ENCODE measurements at regions not wholly inside any gene's neighbourhood (a gene's known extent, or its start where the extent isn't known, plus 50 kb on each side); places are given as distances from the start of the nearest gene placed in this dataset.
A peak's percentile ranks its signal among the peaks of the same experiment; 100 is the strongest.

DNA sequence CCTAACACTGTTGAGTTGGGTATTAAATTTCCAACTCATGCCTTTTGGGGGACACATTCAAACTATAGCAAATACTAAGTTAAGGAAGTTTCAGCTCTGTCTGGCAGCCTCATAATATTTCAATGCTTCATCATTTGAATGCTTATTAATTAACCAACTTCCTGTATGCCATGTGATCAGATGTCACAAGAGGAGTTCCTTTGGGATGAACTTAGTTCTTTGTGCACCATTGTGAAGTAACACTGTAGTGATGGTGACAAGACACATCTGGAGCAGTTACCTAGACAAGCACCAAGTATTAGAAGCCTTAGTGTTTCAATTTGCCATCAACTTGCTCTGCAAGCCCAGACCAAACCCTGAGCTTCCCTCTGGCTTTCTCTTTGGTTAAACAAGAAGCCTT lies 90.7 kb upstream of the IL12B start:
- no peak for TF ChIP-seq EZH2 (IDR thresholded peaks at IDR 0.05; ENCODE audit: insufficient read depth, poor library complexity, severe bottlenecking)
- no peak for TF ChIP-seq EZH2phosphoT487 (IDR thresholded peaks at IDR 0.05; ENCODE audit: insufficient read depth, low read depth)
- H3F3A ChIP-seq (ENCODE audit: insufficient read depth), result no peaks in the 10 kb centered on the region
- no peak overlapping the region for H3K9ac ChIP-seq
- no peak for DNase-seq
- H3K9me2 ChIP-seq (ENCODE audit: insufficient read depth), result no peaks in the 10 kb centered on the region
- 0 out of 2 replicates have a peak, but pooled peaks cover 5% of the 10 kb centered on the region for H3K27me3 ChIP-seq (replicated peaks; ENCODE audit: insufficient read depth)
- no peak overlapping the region for H3K4me2 ChIP-seq (ENCODE audit: unreplicated experiment)
- H3K9me3 ChIP-seq (ENCODE audit: low read depth), result no peaks in the 10 kb centered on the region
- no peak overlapping the region for H3K4me3 ChIP-seq
- in situ Hi-C loops (cut with MboI), result no loop called here
- no peaks in the 10 kb centered on the region for H3K79me2 ChIP-seq (ENCODE audit: insufficient read depth)
- no peaks in the 10 kb centered on the region for H3K36me3 ChIP-seq (ENCODE audit: low read depth)
- no peaks in the 10 kb centered on the region for H3K4me1 ChIP-seq (ENCODE audit: insufficient read depth)
- H2AFZ ChIP-seq, result no peak overlapping the region
- H4K20me1 ChIP-seq (ENCODE audit: insufficient read depth), result no peaks in the 10 kb centered on the region
- H3K27ac ChIP-seq, result no peak overlapping the region

DNA sequence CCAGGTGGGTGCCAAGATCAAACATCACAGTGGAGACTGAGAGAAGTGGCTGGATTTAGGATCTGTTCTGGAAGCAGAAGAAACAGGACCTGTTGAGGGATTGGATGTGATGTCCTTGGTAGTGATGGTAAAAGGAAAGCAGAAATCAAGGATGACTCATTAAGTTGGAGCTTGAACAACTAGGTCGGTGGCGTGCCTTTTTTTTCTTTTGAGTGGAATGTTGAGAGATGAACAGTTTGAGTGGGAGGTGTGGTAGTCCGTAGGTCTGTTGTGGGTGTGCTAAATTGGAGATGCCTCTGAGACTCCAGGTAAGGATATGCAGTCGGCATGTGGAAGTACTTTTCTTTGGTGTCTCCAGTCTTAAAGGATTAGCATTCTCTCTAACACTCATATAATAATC lies 92.1 kb upstream of the IL12B start:
- no peak for TF ChIP-seq EZH2phosphoT487 (IDR thresholded peaks at IDR 0.05; ENCODE audit: insufficient read depth, low read depth)
- TF ChIP-seq EZH2 (IDR thresholded peaks at IDR 0.05; ENCODE audit: insufficient read depth, poor library complexity, severe bottlenecking), result no peak
- H3F3A ChIP-seq (ENCODE audit: insufficient read depth), result no peaks in the 10 kb centered on the region
- DNase-seq, result peak; percentile 48
- no peak overlapping the region for H3K4me3 ChIP-seq
- in situ Hi-C loops (cut with MboI), result no loop called here
- no peaks in the 10 kb centered on the region for H3K36me3 ChIP-seq (ENCODE audit: low read depth)
- H3K9ac ChIP-seq, result no peak overlapping the region
- no peak overlapping the region for H3K4me2 ChIP-seq (ENCODE audit: unreplicated experiment)
- no peak overlapping the region for H2AFZ ChIP-seq
- peaks cover 11% of the 10 kb centered on the region for H3K27me3 ChIP-seq (replicated peaks; ENCODE audit: insufficient read depth)
- no peaks in the 10 kb centered on the region for H3K9me2 ChIP-seq (ENCODE audit: insufficient read depth)
- no peaks in the 10 kb centered on the region for H4K20me1 ChIP-seq (ENCODE audit: insufficient read depth)
- WGBS, 2 experiments (ENCODE audit: low coverage in 1 of 2, low lambda C conversion rate in 2 of 2, missing lambda C conversion rate in 2 of 2), result 29 to 36% methylated on average over 4 of the region's 4 CpGs
- no peaks in the 10 kb centered on the region for H3K9me3 ChIP-seq (ENCODE audit: low read depth)
- H3K27ac ChIP-seq, result no peak overlapping the region
- H3K4me1 ChIP-seq (ENCODE audit: insufficient read depth), result no peaks in the 10 kb centered on the region
- H3K79me2 ChIP-seq (ENCODE audit: insufficient read depth), result no peaks in the 10 kb centered on the region

DNA sequence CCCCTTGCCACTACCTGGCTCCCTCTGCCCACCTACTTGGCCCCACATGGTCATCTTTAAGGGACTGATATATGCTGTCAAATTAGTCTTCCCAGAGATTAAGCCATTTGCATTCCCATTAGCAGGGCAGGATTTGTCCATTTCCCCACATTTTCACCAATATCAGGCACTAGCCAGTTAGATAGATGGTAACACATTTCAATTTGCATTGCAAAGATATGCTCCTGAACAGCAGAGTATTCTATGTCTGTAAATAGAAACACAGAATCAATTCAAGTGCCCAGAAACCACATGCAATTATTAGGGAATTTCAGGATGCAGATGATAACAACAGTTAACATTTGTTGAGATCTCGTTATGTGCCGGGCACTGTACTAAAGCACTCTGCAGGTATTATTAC lies 92.6 kb upstream of the IL12B start:
- TF ChIP-seq EZH2 (IDR thresholded peaks at IDR 0.05; ENCODE audit: insufficient read depth, poor library complexity, severe bottlenecking), result no peak
- no peak for TF ChIP-seq EZH2phosphoT487 (IDR thresholded peaks at IDR 0.05; ENCODE audit: insufficient read depth, low read depth)
- Histone ChIP-seq H4K20me1 (ENCODE audit: insufficient read depth) (no peaks in the 10 kb centered on the region), H3K27ac (no peak overlapping the region), H2AFZ (no peak overlapping the region), H3K27me3 (replicated peaks; ENCODE audit: insufficient read depth) (peaks cover 16% of the 10 kb centered on the region), H3K36me3 (ENCODE audit: low read depth) (no peaks in the 10 kb centered on the region), H3K9ac (no peak overlapping the region), H3K79me2 (ENCODE audit: insufficient read depth) (no peaks in the 10 kb centered on the region), H3K9me2 (ENCODE audit: insufficient read depth) (no peaks in the 10 kb centered on the region), H3F3A (ENCODE audit: insufficient read depth) (no peaks in the 10 kb centered on the region), H3K4me1 (ENCODE audit: insufficient read depth) (no peaks in the 10 kb centered on the region), H3K4me3 (no peak overlapping the region), H3K9me3 (ENCODE audit: low read depth) (no peaks in the 10 kb centered on the region), H3K4me2 (ENCODE audit: unreplicated experiment) (no peak overlapping the region)
- in situ Hi-C loops (cut with MboI), result no loop called here
- WGBS, 2 experiments (ENCODE audit: low coverage in 1 of 2, low lambda C conversion rate in 2 of 2, missing lambda C conversion rate in 2 of 2), result 90 to 96% methylated on average over 2 of the region's 2 CpGs
- no peak for DNase-seq

DNA sequence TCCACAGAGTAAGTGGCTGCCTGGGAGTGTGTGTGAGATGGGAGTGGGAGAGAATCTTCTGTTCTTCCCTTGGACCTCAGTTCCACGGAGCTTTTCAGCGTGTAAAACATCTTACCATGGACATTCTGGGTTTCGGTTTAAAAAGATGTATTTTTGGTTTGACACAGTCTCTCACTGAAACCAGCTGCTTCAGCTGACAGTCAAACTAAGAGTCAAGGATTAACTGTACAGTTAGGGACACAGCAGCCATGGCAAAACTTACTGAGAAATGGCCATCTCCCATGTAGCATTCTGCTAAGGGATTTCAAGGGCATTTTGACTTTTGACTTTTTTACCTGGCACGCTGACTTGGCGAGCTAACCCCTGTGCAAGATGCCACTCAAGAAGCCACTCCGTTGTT lies 93.8 kb upstream of the IL12B start:
- H3F3A ChIP-seq (ENCODE audit: insufficient read depth), result no peaks in the 10 kb centered on the region
- no peaks in the 10 kb centered on the region for H3K9me2 ChIP-seq (ENCODE audit: insufficient read depth)
- no peak overlapping the region for H3K27ac ChIP-seq
- no peak for TF ChIP-seq EZH2phosphoT487 (IDR thresholded peaks at IDR 0.05; ENCODE audit: insufficient read depth, low read depth)
- TF ChIP-seq EZH2 (IDR thresholded peaks at IDR 0.05; ENCODE audit: insufficient read depth, poor library complexity, severe bottlenecking), result no peak
- no peaks in the 10 kb centered on the region for H3K36me3 ChIP-seq (ENCODE audit: low read depth)
- no peak overlapping the region for H3K9ac ChIP-seq
- H3K79me2 ChIP-seq (ENCODE audit: insufficient read depth), result no peaks in the 10 kb centered on the region
- no peak overlapping the region for H2AFZ ChIP-seq
- H3K9me3 ChIP-seq (ENCODE audit: low read depth), result no peaks in the 10 kb centered on the region
- 62 to 63% methylated on average over 6 of the region's 6 CpGs for WGBS, 2 experiments (ENCODE audit: low coverage in 1 of 2, low lambda C conversion rate in 2 of 2, missing lambda C conversion rate in 2 of 2)
- no peaks in the 10 kb centered on the region for H4K20me1 ChIP-seq (ENCODE audit: insufficient read depth)
- no peak for DNase-seq
- H3K4me2 ChIP-seq (ENCODE audit: unreplicated experiment), result no peak overlapping the region
- peaks cover 26% of the 10 kb centered on the region for H3K27me3 ChIP-seq (replicated peaks; ENCODE audit: insufficient read depth)
- in situ Hi-C loops (cut with MboI), result no loop called here
- no peaks in the 10 kb centered on the region for H3K4me1 ChIP-seq (ENCODE audit: insufficient read depth)
- no peak overlapping the region for H3K4me3 ChIP-seq

DNA sequence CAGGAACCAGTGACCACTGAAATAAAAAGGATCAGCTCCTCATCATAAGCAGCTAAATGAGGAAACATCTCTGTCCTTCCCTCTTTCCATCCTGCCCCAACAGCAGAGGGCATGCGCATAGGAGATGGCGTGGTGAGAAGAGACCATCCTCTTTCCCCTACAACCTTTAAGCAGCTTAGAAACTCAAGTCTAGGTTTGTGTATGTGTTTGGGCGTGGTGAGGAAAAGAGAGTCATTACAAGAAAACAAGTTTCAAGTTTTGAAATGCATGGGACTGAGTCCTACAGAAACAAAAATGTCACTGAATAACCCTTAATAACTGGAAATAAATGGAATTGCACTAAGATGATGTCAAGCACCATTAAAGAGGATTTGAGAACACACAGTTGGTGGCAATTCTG lies 96.4 kb upstream of the IL12B start:
- H3K4me1 ChIP-seq (ENCODE audit: insufficient read depth), result no peaks in the 10 kb centered on the region
- H3K9me3 ChIP-seq (ENCODE audit: low read depth), result no peaks in the 10 kb centered on the region
- no peak overlapping the region for H3K27ac ChIP-seq
- no peak overlapping the region for H3K9ac ChIP-seq
- H3F3A ChIP-seq (ENCODE audit: insufficient read depth), result no peaks in the 10 kb centered on the region
- DNase-seq, result no peak
- H3K36me3 ChIP-seq (ENCODE audit: low read depth), result no peaks in the 10 kb centered on the region
- 65 to 67% methylated on average over 3 of the region's 3 CpGs for whole genome bisulfite sequencing, 2 experiments (ENCODE audit: low coverage in 1 of 2, low lambda C conversion rate in 2 of 2, missing lambda C conversion rate in 2 of 2)
- peaks cover 31% of the 10 kb centered on the region for H3K27me3 ChIP-seq (replicated peaks; ENCODE audit: insufficient read depth)
- in situ Hi-C loops (cut with MboI), result loop anchor here (25.0 kb wide), 1 partner anchor 264 kb away; no protein-coding TSS in a partner anchor
- no peaks in the 10 kb centered on the region for H4K20me1 ChIP-seq (ENCODE audit: insufficient read depth)
- TF ChIP-seq EZH2 (IDR thresholded peaks at IDR 0.05; ENCODE audit: insufficient read depth, poor library complexity, severe bottlenecking) (no peak), EZH2phosphoT487 (IDR thresholded peaks at IDR 0.05; ENCODE audit: insufficient read depth, low read depth) (no peak)
- no peak overlapping the region for H3K4me2 ChIP-seq (ENCODE audit: unreplicated experiment)
- no peaks in the 10 kb centered on the region for H3K79me2 ChIP-seq (ENCODE audit: insufficient read depth)
- no peak overlapping the region for H2AFZ ChIP-seq
- H3K9me2 ChIP-seq (ENCODE audit: insufficient read depth), result no peaks in the 10 kb centered on the region
- no peak overlapping the region for H3K4me3 ChIP-seq

Data from GM23248 (cell line).